HG03558 (cell line): ENCODE measurements at regions not wholly inside any gene's neighbourhood (a gene's known extent, or its start where the extent isn't known, plus 50 kb on each side); places are given as distances from the start of the nearest gene placed in this dataset.
"Not testable (repeated sequence)": the region's sequence is repeated elsewhere in the genome, so short reads cannot be mapped to it uniquely, and the experiment has no call there.

Experiments used
- ATAC-seq: cut with Tn5 transposase; IDR thresholded peaks from one replicate; pipeline ENCODE4 v1.9.1; 2021; ENCODE audit warnings: moderate number of reproducible peaks; ENCODE audit not compliant: unreplicated experiment; ENCODE audit errors: extremely low read depth

DNA sequence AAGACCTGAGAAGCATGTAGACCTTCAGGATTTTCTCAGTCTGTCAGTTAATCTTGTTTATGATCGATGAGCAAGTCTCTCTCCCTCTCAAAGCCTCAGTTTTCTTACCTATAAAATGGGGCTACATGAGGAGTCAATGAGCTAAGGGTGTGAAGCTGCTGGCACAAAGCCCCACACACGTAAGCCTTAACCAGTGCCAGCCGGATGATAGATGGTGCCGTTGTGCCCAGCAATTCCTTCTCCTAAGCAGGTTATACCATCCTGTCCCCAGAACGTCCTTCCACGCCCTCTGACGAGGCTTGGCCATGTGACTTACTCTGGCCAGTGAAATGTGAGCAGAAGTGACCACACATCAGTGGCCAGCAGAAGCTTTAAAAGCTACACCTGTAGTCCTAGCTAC lies 179.0 kb downstream of the C9orf50 start:
- no peak for ATAC-seq

DNA sequence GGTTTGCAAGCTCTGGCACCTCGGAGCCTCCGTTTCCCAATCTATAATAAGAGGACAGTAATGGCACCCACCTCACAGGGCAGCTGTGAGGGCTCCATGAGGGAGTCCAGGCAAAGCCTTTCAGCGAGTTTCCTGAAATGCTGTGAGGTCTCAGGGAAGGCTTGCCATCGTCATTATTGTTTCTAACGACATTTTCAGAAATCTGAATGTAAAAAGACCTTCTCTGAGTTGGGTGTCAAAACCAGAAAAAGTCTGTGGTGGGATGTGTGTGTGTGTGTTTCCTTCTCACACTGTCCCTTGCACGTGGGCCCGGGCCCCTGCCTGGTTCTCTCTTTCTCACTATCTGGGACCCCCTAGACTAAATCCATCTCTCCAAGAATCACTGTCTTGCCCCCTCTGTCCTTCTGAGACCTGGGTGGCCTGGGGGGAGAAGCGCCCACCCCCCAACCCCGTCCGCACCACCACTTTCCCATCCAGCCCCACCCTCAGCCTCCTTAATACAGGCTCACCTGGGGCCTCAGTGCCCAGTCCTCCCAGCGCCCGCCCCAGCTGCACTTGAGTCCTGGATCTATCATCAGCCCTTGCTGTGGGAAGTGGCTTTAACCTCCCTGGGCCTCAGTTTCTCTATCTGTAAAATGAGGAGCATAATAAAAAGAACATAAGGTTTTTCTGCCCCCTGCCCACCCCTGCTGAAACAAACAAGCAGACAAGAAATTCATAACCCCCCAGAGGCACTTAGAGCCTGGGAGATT lies 180.3 kb downstream of the C9orf50 start:
- ATAC-seq: no peak

- ATAC-seq: no peak
These were observed 181.7 kb downstream of the C9orf50 start for GRCh38 chr9:129439242-129439641.

- ATAC-seq: no peak
These were observed 183.1 kb downstream of the C9orf50 start for GRCh38 chr9:129437626-129438323.

- no peak for ATAC-seq
These were observed 183.9 kb downstream of the C9orf50 start for GRCh38 chr9:129436751-129437625.

- ATAC-seq: no peak
These were observed 184.7 kb downstream of the C9orf50 start for GRCh38 chr9:129435988-129436717.

DNA sequence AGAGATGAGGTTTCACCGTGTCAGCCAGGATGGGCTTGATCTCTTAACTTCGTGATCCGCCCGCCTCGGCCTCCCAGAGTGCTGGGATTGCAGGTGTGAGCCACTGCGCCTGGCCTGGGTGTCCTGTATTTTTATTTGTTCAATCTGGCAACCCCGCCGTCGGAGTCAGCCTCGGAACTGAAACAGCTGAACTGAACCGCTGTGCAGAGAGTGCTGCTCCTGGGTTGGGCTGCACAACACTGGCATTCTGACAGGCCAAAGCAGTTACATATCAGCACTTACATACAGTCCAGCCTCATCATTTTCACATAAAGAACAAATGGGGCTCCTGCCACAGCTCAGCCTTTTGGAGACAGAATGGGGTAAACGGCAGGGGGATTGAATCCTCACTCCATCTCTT lies 185.6 kb downstream of the C9orf50 start:
- no peak for ATAC-seq

DNA sequence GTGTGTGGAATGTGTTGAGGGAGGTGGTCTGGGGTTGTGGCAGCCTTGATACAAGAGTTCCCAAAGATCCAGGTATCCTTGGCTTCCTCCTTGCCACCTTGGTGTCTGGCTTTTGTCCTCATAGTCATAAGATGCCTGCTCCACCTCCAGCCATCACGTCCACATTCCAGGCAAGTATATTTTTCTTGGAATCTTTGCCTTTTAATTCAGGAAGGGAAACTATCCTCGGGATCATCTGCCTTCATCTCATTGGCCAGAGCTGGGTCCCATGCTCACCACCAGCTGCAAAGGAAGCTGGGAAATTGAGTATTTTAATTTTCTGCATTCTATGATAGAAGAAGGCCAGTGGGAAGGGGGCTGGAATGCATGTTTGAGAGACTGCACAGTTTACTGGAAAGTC lies 186.7 kb downstream of the C9orf50 start:
- ATAC-seq: no peak

GRCh38 chr9:129432297-129433154 lies 188.4 kb downstream of the C9orf50 start:
- ATAC-seq: no peak

DNA sequence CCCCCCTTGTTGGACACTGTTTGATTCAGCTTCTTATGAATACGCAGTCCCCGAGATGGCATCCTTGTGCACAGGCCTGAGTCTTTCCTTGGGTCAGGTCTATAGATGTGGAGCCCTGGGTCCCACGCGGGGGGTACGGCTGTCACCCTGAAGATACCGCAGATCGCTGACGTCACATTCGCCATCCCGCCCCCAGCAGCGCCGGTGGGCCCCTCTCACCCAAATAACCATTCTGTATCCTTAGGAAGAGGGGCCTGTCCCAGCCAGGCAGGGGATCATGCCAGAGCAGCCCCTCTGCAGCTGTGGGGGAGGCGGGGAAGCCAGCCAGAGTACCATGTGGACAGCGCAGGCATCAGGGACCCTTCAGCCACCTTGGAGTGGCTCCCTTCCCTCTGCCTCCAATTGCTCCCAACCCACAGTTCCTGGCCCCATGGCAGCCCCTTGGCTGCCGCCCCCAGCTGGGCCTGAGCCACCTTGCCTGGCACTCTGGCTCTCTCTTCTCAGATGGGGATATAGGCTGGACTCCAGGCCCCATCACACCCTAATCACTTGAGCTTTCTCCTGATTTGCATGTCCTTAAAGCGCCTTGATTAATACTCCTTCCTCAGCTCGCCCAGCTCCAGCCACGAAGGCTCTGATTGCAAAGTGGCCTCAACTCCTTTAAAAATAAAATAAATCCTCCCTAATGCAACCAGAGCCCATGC lies 189.8 kb downstream of the C9orf50 start:
- no peak for ATAC-seq

DNA sequence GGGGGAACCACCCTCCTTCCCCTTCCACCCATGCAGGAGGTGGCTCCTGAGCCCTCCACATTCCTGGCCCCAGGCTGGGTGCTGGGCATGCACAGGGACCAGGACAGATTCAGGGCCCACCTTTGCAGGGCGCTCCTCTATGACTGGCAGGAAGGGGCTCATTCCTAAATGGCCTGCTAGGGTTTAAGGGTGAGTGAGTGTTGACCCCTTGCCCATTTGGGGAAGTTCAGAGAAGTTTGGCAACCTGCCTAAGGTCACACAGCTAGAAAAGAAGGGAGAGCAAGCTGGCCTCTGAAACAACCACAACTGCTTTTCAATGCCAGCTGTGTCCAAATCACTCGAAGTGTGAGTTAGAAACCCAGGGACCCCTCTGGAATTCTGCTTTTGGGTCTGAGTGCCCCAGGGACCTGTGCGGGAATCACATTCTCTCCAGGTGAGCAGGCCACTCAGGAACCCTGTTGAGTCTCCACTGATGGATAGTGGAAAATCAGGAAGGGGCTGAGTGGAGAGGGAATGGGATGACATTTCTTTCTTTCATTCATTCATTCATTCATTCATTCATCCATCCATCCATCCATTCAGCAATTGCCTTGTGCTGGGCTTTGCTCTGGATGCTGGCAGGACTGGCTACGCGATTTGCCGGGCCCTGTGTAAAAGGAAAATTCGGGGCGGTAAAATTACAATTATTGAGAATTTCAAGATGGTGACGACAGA lies 191.9 kb downstream of the C9orf50 start:
- no peak for ATAC-seq

GRCh38 chr9:129427149-129427548 lies 193.8 kb downstream of the C9orf50 start:
- no peak for ATAC-seq

- not testable (repeated sequence) for ATAC-seq
These were observed 197.1 kb downstream of the C9orf50 start for GRCh38 chr9:129423755-129424154.

- no peak for ATAC-seq
These were observed 197.7 kb downstream of the C9orf50 start for GRCh38 chr9:129423216-129423615.

GRCh38 chr9:129422843-129423192 lies 198.1 kb downstream of the C9orf50 start:
- no peak for ATAC-seq

DNA sequence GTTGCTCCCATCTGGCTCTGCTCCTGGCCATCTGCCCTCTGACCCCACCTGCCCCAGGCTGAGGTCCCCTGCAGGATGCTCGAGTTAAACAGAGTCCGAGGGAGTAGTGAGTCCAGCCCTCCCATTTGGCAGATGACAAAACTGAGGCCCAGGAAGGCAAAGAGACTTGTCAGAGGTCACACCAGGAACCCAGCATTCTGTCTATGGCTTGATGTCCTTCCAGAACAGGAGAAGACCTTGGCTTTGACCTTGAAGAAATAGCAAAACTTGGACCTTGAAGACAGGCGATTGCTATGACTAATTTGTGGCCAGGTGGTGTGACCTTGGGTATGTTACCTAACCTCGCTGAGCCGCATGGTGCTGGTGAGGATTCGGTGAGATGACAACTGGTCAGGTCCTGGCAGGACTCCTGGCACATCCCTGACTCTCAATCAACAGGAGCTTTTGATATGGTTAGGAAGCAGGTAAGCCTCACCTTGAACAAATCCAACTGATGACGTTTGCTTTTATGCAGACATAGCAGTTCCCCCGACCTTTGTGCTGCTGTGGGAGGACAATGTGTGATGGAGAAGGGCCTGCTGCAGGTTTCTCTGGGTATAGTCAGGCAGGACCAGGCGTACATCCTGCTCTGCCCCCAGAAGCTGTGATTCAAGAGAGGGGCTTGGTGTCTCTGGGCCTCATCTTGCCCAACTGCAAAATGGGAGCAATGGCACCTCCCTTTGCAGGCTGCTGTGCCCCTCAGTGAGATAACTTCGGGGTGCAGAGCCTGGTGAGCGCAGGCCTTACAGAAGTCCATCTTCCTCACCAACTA lies 198.7 kb downstream of the C9orf50 start:
- ATAC-seq: no peak

DNA sequence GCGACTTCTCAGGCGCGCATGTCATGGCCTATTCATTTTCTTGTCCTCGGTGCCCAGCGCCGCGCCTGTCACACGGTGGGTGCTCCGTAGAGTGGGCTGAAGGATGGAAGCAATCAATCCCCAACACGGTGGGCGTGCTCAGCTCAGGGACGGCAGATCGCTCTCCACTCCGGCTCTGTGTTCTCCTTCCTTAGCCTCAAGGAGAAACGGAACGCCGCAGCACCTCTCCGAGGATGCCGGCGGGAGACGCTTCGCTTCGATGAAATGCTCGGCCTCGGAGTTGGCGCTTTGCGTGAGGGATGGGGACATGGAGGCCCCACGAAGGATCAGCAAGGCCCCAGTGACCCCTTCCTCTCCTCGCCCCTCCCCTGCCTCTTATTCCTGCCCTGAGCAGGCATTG lies 199.5 kb downstream of the C9orf50 start:
- no peak for ATAC-seq
